ENCODE measurements at regions not wholly inside any gene's neighbourhood (a gene's known extent, or its start where the extent isn't known, plus 50 kb on each side); places are given as distances from the start of the nearest gene placed in this dataset.

DNA sequence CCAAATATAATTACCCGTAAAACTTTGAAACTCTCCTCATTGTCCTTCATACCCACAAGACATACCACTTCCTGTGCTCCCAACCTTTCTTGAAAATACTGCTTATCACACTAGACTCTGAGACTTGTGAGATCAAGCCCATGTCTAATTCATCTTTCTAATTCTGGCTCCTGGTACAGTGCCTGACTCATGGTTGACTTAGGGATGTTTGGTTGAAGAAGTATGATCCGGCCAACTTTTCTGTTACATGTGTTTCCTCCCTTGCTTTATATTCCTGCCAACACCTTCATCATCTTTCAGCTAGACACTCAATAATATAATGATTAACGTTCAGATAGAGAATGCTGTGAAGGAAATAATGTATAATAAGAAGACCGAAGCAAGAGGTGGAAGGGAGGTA, 58.2 kb downstream of the MEX3B start:
- TF ChIP-seq, protein P1, sequence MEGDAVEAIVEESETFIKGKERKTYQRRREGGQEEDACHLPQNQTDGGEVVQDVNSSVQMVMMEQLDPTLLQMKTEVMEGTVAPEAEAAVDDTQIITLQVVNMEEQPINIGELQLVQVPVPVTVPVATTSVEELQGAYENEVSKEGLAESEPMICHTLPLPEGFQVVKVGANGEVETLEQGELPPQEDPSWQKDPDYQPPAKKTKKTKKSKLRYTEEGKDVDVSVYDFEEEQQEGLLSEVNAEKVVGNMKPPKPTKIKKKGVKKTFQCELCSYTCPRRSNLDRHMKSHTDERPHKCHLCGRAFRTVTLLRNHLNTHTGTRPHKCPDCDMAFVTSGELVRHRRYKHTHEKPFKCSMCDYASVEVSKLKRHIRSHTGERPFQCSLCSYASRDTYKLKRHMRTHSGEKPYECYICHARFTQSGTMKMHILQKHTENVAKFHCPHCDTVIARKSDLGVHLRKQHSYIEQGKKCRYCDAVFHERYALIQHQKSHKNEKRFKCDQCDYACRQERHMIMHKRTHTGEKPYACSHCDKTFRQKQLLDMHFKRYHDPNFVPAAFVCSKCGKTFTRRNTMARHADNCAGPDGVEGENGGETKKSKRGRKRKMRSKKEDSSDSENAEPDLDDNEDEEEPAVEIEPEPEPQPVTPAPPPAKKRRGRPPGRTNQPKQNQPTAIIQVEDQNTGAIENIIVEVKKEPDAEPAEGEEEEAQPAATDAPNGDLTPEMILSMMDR (IDR thresholded peaks at IDR 0.05; ENCODE audit: insufficient read depth, low read length, poor library complexity, severe bottlenecking): no peak
- H3K27me3 ChIP-seq (replicated peaks; ENCODE audit: control insufficient read depth, insufficient read depth, low read length): no peaks in the 10 kb centered on the region
- no peak overlapping the region for H3K4me3 ChIP-seq (replicated peaks; ENCODE audit: low read depth, low read length)
- H3K36me3 ChIP-seq (ENCODE audit: control insufficient read depth, insufficient read depth, low read length): no peaks in the 10 kb centered on the region
- no peak for DNase-seq (ENCODE audit: extremely low read depth, insufficient read length)

DNA sequence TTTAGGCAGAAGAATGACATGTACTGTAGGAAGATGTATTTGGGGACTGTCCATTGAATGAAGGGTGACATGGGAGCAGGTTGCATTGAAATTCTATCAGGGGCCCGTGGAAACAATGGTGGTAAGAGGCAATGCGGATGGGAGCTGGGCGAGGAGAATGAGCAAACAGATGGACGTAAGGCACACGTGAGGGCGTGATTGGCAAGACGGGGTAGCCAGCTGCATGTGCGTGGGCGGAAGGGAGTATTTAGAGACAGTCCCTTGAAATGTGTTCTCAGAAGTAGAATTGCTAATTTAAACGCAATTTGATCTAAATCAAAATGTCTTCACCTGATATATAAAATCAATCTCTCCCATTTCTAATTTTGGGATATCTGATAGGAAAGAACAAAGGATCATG, 62.3 kb downstream of the MEX3B start:
- Histone ChIP-seq H3K4me3 (replicated peaks; ENCODE audit: low read depth, low read length) (no peak overlapping the region), H3K36me3 (ENCODE audit: control insufficient read depth, insufficient read depth, low read length) (no peaks in the 10 kb centered on the region), H3K27me3 (replicated peaks; ENCODE audit: control insufficient read depth, insufficient read depth, low read length) (no peaks in the 10 kb centered on the region)
- DNase-seq (ENCODE audit: extremely low read depth, insufficient read length): no peak
- TF ChIP-seq, protein P1 (IDR thresholded peaks at IDR 0.05; ENCODE audit: insufficient read depth, low read length, poor library complexity, severe bottlenecking): no peak

DNA sequence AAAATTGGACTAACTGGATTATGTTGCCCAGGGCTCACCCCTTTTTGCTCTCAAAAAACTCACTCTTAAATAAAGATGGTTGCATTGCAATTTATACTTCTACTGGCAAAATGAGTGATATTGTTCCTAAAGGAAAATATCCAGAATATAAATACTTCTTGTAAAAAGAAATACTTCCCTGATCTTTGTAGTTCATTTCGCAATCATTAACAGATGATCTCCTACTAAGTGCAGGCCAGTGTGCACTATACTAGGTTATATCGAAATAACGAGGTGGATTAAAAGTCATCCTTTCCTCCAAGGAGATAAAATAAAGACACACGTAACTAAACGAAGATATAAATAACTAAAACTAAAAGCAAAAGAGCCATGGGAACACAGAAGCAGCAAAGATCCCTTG, 63.0 kb downstream of the MEX3B start:
- TF ChIP-seq, protein P1 (IDR thresholded peaks at IDR 0.05; ENCODE audit: insufficient read depth, low read length, poor library complexity, severe bottlenecking): no peak
- DNase-seq (ENCODE audit: extremely low read depth, insufficient read length): no peak

DNA sequence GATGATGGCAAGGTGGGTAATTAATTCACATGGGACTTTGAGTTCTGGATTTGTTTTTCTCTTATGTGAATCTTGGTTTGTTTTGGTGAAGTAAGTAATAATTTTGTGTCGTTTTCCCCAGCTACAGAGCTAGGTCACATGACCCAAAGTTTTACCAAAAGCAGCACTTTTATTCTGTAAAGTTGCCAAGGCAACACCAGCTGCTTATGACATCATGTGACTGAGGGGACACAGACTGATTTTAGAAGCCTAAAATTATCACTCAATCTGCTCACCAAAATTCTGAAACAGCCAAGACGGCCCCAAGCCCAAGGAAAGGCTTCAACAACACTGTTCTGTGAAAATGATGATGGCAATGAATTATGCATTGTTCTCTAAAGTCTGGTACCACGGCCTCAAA, 63.9 kb downstream of the MEX3B start:
- TF ChIP-seq, protein P1 (IDR thresholded peaks at IDR 0.05; ENCODE audit: insufficient read depth, low read length, poor library complexity, severe bottlenecking): no peak
- Histone ChIP-seq H3K4me3 (replicated peaks; ENCODE audit: low read depth, low read length) (no peak overlapping the region), H3K36me3 (ENCODE audit: control insufficient read depth, insufficient read depth, low read length) (no peaks in the 10 kb centered on the region), H3K27me3 (replicated peaks; ENCODE audit: control insufficient read depth, insufficient read depth, low read length) (no peaks in the 10 kb centered on the region)
- no peak for DNase-seq (ENCODE audit: extremely low read depth, insufficient read length)

More for the DNA sequence above, 63.0 kb downstream of the MEX3B start:
- Histone ChIP-seq H3K4me3 (replicated peaks; ENCODE audit: low read depth, low read length) (no peak overlapping the region), H3K27me3 (replicated peaks; ENCODE audit: control insufficient read depth, insufficient read depth, low read length) (no peaks in the 10 kb centered on the region), H3K36me3 (ENCODE audit: control insufficient read depth, insufficient read depth, low read length) (no peaks in the 10 kb centered on the region)

DNA sequence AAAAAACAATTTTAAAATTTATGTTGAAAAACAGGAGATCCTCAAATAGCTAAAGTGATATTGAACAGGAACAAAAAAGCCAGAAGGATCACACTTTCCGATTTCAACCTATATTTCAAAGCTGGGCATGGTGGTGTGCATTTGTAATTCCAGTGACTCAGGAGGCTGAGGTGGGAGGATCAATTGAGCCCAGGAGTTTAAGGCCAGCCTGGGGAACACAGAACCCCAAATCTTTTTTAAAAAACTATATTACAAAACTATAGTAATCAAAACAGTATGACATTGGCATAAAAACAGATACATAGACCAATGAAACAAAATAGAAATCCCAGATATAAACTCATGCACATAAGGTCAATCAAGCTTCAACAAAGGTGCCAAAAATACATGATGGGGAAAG, 68.4 kb downstream of the MEX3B start:
- no peak for DNase-seq (ENCODE audit: extremely low read depth, insufficient read length)
- Histone ChIP-seq H3K27me3 (replicated peaks; ENCODE audit: control insufficient read depth, insufficient read depth, low read length) (no peaks in the 10 kb centered on the region), H3K4me3 (replicated peaks; ENCODE audit: low read depth, low read length) (no peak overlapping the region), H3K36me3 (ENCODE audit: control insufficient read depth, insufficient read depth, low read length) (no peaks in the 10 kb centered on the region)
- TF ChIP-seq, protein P1 (IDR thresholded peaks at IDR 0.05; ENCODE audit: insufficient read depth, low read length, poor library complexity, severe bottlenecking): no peak

DNA sequence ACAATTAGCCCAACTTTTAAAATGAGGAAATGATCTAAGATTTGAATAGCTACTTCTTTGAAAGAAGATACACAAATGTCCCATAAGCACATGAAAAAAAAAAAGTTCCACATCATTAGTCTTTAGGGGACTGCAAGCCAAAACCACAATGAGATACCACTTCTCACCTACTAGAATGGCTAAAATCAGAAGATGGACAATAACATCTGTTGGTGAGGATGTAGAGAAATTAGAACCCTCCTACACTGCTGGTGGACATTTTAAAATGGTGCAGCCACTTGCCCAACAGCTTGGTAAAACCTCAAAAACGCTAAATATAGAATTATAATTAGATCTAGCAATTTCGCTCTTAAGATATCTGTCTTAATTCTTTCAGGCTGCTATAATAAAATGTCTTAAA, 77.1 kb downstream of the MEX3B start:
- Histone ChIP-seq H3K36me3 (ENCODE audit: control insufficient read depth, insufficient read depth, low read length) (no peaks in the 10 kb centered on the region), H3K4me3 (replicated peaks; ENCODE audit: low read depth, low read length) (no peak overlapping the region), H3K27me3 (replicated peaks; ENCODE audit: control insufficient read depth, insufficient read depth, low read length) (no peaks in the 10 kb centered on the region)
- TF ChIP-seq, protein P1 (IDR thresholded peaks at IDR 0.05; ENCODE audit: insufficient read depth, low read length, poor library complexity, severe bottlenecking): no peak
- no peak for DNase-seq (ENCODE audit: extremely low read depth, insufficient read length)

Measured in GM06990 (cell line).